Globus pallidus (tissue), 1 donor: ENCODE measurements at regions not wholly inside any gene's neighbourhood (a gene's known extent, or its start where the extent isn't known, plus 50 kb on each side); places are given as distances from the start of the nearest gene placed in this dataset.

Experiments
- DNase-seq: peaks from one replicate; pipeline ENCODE4 v3.0.0-alpha.2; 2015; ENCODE audit warnings: low spot score

- DNase-seq = no peak
Observed at GRCh38 chr6:150712505-150713252, 113.0 kb downstream of the PLEKHG1 start.

- DNase-seq = no peak
Observed at GRCh38 chr6:150713487-150713886, 113.8 kb downstream of the PLEKHG1 start.

GRCh38 chr6:150713931-150714330, 114.2 kb downstream of the PLEKHG1 start:
- no peak for DNase-seq

GRCh38 chr6:150715133-150715532, 115.4 kb downstream of the PLEKHG1 start:
- DNase-seq = no peak

- DNase-seq = no peak
Observed at GRCh38 chr6:150717419-150717818, 117.7 kb downstream of the PLEKHG1 start.

GRCh38 chr6:150719099-150719766, 119.5 kb downstream of the PLEKHG1 start:
- DNase-seq = no peak

- no peak for DNase-seq
Observed at GRCh38 chr6:150719831-150720230, 120.1 kb downstream of the PLEKHG1 start.

GRCh38 chr6:150720774-150721233, 121.1 kb downstream of the PLEKHG1 start:
- DNase-seq = no peak

GRCh38 chr6:150721418-150722266, 122.0 kb downstream of the PLEKHG1 start:
- DNase-seq = no peak

GRCh38 chr6:150722614-150723344, 123.1 kb downstream of the PLEKHG1 start:
- DNase-seq = no peak

GRCh38 chr6:150723345-150723658, 123.6 kb downstream of the PLEKHG1 start:
- no peak for DNase-seq

- no peak for DNase-seq
Observed at GRCh38 chr6:150723857-150724256, 124.2 kb downstream of the PLEKHG1 start.

GRCh38 chr6:150725795-150726194, 126.1 kb downstream of the PLEKHG1 start:
- DNase-seq = no peak

GRCh38 chr6:150729188-150729748, 129.6 kb downstream of the PLEKHG1 start:
- no peak for DNase-seq

- no peak for DNase-seq
Observed at GRCh38 chr6:150730801-150731457, 131.2 kb downstream of the PLEKHG1 start.

GRCh38 chr6:150732765-150733539, 132.6 kb upstream of the MTHFD1L start:
- DNase-seq = no peak

GRCh38 chr6:150733726-150734125, 131.8 kb upstream of the MTHFD1L start:
- DNase-seq = no peak

- no peak for DNase-seq
Observed at GRCh38 chr6:150734235-150734634, 131.3 kb upstream of the MTHFD1L start.

- DNase-seq = no peak
Observed at GRCh38 chr6:150735341-150735851, 130.1 kb upstream of the MTHFD1L start.

- DNase-seq = no peak
Observed at GRCh38 chr6:150738092-150738629, 127.3 kb upstream of the MTHFD1L start.
